Activated T-cell treated with anti-CD3 and anti-CD28 coated beads for 1 hour (primary cell): ENCODE measurements at regions not wholly inside any gene's neighbourhood (a gene's known extent, or its start where the extent isn't known, plus 50 kb on each side); places are given as distances from the start of the nearest gene placed in this dataset.
"Not testable (repeated sequence)": the region's sequence is repeated elsewhere in the genome, so short reads cannot be mapped to it uniquely, and the experiment has no call there.

Source experiments
- DNase-seq: peaks from one replicate; pipeline ENCODE4 v3.0.0-alpha.2; 2020; ENCODE audit warnings: low read depth

DNA sequence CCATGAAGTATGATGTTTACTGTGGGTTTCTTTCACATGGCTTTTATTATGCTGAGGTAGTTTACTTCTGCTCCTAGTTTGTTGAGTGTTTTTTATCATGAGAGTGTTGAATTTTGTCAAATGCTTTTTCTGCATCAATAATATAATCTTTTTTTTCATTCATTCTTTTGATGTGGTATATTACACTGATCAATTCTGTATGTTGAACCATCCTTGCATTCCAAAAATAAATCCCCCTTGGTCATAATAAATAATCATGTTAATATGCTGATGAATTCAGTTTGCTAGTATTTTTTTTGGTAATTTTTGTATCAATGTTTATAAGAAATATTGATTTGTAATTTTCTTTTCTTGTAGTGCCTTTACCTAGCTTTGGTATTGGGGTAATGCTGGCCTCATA lies 97.9 kb upstream of the ZNF648 start:
- DNase-seq, result no peak

DNA sequence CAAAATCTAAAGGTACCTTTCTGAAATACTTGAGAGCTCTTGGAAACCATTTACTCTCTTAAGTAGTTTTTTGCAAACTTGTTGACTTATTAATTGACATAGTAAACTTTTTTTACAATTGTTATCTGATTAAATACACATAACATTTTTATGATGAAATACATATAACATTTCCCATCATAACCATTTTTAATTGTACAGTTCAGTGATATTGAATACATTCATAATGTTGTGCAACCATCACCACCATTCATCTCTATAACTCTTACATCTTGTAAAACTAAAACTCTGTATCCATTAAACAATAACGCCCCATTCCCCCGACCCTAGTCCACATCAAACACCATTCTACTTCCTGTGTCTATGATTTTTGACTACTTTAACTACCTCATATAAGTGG lies 95.7 kb upstream of the ZNF648 start:
- DNase-seq, result no peak

DNA sequence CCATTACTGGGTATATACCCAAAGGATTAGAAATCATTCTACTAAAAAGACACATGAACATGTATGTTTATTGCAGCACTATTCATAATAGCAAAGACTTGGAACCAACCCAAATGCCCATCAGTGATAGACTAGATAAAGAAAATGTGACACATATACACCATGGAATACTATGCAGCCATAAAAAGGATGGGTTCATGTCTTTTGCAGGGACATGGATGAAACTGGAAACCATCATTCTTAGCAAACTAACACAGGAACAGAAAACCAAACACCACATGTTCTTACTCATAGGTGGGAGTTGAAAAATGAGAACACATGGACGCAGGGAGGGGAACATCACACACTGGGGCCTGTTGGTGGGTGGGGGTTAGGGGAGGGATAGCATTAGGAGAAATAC lies 92.9 kb upstream of the ZNF648 start:
- not testable (repeated sequence) for DNase-seq

DNA sequence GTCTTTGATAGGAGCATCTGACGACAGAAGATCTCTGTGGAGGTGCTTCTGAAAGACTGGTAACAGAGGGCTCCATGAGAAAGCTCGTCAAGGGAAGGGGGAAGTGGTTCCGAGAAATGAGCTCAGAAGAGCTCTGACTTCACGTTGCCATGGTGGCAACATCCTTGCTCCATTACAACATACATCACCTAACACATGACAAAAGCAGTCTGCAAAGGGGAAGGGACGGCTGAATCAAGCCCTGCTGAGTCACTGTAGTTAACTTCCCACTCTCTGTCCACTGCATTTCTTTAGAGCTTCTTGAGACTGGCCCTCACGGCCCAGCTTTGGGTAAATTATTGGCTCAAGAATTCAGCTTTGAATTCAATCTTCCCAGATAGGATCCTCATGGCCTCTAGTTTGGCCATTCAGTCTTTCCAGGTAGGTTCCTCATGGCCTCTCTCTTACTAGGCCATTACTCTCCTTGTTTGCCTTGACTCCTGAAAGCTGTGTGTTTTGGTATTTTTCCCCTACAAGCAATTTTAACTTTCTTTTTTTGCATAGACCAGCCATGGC lies 88.0 kb upstream of the ZNF648 start:
- no peak for DNase-seq

DNA sequence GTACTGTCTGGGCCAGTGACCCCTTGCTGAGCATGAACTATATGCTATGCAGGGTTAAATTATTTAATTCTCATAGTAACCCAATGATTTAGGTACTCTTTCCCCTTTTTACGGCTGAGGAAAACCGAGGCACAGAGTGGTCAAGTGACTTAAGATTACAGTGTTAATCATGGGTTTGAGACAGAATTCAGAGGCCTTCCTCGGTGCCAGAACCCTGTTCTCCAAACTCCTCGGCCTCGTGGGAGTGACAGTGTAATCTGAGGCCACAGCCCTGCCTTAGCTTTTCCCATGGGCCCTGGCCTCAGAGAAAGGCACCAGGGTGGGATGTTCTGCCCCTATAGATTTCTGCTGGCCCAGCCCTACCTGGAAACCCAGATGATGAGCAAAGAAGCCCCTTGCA lies 86.4 kb upstream of the ZNF648 start:
- DNase-seq, result no peak

DNA sequence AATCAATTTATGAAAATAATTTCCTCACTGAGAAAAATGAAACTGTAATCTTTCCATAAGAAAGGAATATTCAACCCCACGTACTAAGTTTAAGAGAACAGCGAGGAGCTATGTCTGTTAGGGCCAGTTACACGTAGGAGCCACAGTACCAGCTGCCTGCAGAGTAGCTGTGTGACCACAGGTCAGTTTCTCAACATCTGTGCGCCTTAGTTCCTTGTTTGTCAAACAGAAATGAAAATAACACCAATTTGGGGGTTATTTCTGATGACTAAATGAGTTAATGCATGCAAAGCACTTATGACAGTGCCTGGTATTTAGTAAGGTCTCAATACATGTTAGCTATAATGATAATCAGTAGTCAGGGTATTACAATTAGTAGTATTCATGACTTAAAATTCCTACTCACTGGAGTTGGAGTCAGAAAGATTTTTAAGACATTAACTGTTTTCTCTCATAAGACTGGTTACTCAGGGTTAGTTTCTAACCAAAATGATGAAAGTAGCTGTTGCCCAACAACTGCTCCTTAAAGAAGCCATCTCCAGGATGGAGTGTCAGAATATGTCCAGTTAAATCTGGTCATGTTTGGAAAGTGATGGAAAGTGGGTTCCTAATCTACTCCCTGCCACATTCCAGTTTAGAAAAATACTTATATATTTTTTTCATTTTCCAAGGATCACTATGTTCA lies 85.8 kb upstream of the ZNF648 start:
- no peak for DNase-seq

DNA sequence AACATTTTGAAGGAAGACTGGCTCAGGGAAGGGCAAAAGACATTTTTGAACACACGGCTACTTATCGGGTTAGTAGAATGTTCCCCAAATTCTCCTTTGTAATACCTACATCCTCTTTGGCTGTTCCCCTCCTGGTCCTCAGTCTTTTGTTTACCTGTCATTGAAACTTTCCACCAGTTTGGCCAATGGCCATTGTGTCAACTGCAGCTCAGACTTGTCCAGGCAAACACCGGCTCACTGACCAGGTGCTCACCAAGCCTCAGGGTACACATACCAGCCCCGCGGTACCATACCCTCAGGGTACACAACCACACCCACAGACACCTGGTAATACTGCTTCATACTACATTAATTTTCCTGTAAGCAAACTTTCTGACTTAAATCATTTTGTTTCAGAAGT lies 84.8 kb upstream of the ZNF648 start:
- DNase-seq, result no peak

DNA sequence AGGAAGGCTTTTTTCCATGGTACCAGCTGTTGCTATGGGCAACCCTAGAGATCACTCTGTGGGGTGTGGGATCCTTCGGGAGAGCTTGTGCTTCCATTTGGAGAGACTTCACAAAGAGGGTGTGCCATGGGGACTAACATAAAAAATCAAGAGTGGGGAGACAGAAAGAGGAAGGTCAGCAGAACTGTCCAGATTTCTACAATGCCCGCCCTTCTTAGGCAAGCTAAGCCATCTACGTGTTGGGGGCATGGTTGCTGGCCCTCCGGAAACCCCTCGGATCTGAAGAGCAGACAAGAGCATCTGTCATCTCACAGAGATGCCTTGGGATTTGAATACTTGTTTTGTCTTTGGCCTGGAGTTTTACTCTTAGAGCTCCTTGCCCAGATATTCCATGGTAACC lies 83.9 kb upstream of the ZNF648 start:
- no peak for DNase-seq

DNA sequence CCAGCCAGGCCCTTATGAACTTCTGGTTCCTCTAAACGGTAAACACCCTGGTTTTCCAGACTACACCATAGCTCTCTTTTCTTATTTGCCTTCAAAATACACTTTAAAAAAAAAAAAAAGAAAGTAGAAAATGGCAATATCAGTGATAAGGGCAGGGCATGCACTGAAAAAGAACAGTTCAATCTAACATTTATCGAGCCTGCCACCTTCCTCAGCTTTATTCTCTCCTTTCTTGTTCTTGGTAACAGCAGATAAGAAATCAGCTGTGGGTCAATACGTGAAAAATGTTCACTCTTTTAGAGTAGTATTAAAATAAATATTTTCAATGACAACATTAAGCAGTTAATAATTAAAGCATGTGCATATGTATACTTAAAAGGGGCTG lies 83.1 kb upstream of the ZNF648 start:
- no peak for DNase-seq

DNA sequence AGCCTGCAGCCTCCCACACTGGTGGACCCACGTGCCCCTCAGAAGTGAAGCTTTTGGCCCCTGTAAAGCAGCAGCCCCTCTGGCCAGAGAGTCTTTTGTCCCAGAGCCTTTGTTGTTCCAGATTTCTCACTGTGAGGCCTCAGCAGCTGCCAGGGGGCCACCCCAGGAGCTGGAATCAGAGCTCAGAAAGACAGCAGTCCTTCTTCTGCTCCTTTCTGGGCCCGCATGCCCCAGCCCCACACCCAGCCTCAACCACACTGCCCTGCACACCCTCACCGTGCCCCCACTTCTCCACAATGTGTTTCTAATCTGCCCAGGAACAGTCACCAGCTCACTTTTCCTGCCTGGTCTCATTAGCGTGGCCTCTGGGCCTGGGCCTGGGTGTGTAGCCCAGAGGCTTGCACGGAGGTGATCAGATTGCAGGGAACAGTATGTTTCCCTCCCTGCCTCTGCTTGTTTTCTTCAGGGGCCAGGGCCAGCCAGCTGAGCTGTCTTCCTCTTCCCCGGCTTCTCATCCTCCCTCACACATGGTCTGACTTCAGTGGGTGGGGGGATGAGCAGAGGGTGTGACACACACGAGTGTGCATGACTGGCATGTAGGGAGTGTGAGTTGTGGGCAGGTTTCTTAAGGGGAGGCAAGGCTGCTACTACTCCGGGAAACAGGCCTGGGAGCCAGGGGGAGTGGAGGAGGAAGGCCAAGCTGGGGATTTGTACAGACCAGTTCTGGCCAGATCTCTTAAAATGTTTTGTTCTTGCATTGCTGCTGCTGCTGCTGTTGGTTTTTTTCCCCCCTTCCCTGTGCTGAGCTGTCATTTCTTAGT lies 82.5 kb upstream of the ZNF648 start:
- no peak for DNase-seq

DNA sequence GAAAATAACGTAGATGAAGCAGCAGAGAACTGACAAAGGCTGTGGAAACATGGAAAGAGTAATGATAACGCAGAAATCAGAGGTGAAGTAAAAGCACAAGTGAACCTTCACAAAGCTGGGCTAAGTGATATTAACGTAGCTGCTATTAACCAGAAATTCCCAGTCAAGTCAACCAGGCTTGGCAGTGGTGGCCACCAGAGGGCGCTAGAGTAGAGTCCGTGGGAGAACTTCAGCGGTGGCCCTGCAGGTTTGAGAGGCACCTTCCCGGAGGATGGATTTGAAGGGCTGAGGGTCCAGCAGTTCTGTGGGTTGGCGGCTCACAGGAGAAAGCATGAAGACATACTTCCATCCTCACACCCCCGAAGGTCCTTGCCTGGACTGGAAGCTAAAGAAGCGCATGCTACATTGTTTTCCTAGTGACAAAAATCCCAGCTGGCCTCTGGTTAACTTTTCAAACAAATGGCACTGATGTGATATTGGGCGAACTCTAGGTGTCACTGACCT lies 81.7 kb upstream of the ZNF648 start:
- DNase-seq, result peak; percentile 95

DNA sequence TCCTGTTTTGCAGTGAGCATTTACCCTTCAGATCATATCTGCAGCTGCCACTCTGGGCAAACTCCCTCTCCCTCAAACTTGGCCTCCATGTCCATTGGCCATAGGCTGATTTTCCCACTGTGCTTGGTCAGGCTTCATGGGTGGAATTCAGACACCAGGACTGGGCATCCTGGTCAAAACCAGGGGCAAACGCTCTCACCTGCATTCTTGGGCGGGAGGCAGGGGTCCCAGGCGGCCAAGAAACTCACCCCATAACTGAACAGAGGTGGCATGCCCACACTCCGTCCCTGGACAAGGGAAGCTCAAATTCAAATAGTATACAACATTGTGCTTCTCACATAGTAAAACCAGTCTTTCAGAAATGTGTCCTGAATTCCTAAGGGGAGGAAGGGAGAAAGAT lies 81.1 kb upstream of the ZNF648 start:
- no peak for DNase-seq

DNA sequence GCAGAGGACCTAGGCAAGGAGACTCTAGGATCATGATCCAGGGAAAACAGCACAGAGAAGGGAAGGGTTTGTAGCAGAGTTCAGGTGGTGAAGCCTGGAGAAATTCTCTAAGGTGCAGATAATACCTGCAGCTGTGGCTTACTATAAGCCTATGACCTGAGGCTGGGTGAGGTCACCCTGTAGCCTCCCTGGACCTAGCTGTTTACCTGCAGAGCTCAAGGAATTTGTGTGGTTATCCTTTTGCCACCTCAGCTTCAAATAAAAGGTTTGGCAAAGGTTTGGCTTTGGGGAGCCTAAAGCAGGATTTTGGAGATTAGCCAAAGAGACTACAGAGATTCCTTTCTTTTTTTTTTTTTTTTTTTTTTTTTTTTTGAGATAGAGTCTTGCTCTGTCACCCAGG lies 79.5 kb upstream of the ZNF648 start:
- DNase-seq, result no peak

DNA sequence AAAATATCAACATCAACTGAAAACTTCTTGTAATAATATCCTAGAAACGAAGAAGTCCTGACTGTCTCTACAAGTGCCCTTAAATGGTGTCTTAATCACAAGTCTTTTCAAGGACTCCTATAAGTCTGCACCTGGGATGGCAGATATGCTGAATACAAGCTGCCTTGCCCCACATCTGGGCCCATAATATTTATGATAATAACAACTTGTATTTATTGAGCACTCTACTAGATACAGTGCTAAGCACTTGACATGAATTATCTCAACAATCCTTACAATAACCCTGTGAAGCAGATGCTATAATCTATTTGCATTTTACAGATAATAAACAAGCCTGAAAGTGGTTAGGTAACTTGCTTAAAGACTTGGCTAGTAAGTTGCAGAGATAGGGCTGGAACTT lies 78.0 kb upstream of the ZNF648 start:
- DNase-seq, result no peak

DNA sequence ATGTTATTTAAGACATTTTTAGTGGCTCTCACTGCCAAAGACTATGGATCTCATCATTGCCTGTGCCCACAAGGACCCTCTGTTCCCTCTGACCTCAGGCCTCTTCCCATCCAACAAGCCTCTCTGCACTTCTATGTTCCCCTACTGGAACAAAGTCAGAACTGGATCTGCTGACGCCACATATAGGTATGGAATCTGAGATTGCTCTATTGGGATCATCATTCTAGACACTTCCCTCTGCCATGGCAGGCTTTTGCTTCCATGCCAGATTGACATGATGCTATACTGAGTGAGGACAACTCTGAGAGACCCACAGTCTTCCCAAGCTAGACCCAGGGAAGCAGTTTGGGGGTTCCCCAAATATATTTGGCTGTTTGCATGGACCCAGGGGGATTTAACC lies 76.0 kb upstream of the ZNF648 start:
- no peak for DNase-seq

DNA sequence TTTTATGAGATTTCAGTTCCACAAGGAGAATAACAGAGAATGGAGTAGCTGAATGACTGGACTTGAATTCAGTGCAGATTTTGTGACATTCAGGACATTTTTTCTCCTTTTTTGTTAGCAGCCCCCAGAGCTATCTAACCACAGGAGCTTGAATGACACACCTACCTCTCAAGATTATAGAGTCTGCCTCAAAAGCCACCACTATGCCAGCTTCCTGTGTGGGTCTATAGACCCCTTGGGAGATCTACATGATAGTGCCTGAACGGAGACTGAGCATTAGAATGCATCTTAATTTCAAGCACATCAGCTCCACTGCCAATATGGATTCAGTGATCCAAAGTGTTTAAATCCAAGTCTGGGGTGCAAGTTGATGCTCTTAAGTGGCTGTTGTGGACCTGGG lies 74.4 kb upstream of the ZNF648 start:
- DNase-seq, result no peak

DNA sequence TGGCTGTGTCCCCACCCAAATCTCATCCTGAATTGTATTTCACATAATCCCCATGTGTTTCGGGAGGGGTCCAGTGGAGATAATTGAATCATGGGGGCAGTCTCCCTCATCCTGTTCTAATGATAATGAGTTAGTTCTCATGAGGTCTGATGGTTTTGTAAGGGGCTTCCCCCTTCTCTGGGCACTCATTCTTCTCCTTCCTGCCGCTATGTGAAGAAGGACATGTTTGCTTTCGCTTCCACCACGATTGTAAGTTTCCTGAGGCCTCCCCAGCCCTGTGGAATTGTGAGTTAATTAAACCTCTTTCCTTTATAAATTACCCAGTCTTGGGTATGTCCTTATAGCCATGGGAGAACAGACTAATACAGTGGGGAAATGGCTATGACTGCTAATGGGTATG lies 72.7 kb upstream of the ZNF648 start:
- no peak for DNase-seq

DNA sequence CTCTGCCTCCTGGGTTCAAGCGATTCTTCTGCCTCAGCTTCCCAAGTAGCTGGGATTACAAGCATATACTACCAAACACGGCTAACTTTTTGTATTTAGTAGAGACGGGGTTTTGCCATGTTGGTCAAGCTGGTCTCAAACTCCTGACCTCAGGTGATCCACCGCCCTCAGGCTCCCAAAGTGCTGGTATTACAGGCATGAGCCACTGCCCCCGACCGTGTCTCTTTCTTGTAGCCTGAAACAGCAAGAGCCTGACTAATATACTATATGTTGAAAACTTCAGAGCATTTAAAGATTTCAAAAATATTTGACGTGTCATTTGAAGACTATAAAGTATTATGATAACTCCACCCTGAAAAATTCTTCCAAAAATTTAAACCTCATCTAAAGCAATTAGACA lies 71.7 kb upstream of the ZNF648 start:
- DNase-seq, result no peak

DNA sequence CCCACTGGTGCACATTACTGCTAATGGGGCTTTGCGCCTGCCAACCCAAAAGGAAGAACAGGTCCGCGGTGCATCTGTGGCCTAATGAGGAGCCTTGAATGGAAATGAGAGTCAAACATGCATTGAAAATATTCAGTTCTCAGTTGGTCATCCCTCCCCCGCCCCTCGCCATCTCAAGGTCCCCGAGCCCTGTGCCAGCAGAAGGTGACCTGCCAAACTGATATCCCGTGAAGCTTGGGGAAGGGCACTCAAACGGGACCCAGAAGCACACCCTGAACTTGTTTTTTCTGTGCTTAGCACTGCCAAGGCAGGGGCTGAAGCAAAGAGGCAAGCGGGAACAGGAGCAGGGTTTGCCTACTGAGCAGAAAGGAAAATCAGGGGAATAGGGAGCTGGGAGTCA lies 67.9 kb upstream of the ZNF648 start:
- DNase-seq, result no peak

DNA sequence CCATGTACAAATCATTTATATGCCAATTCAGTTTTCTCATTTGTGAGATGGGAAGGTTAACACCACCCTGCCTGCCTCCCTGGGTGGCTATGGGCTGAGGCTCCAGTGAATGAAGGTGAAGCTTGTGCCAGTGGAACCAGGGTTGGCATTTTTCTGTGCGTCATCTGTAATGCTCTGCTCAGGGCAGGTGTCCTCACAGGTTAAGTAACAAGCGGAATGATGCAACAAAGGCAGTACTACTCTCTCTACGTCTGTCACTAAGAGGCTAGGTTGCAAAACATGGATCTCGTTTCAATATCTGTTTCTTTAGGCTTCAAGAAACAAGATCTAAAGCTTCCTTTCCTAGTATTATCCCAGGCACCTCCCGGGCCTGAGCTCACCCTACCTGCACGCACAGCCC lies 67.0 kb upstream of the ZNF648 start:
- no peak for DNase-seq

DNA sequence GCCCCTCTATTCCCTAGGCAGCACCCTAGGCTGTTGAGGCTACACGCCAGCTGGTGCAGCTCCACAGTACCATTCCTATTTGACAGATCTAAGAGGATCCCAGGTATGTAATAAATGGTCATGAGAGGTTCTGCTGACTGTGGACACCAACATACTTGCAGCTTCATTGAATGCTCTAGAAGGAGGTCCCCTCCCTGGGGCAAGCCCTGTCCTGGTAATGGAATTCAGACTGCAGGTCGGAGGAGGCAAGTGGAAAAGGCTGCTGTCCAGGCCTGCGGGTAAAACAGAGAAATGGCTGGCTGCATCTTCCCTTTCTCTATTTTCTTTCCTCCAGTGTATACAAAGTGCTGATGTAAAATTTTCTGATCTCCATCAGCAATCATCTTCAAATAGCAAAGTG lies 66.1 kb upstream of the ZNF648 start:
- no peak for DNase-seq

DNA sequence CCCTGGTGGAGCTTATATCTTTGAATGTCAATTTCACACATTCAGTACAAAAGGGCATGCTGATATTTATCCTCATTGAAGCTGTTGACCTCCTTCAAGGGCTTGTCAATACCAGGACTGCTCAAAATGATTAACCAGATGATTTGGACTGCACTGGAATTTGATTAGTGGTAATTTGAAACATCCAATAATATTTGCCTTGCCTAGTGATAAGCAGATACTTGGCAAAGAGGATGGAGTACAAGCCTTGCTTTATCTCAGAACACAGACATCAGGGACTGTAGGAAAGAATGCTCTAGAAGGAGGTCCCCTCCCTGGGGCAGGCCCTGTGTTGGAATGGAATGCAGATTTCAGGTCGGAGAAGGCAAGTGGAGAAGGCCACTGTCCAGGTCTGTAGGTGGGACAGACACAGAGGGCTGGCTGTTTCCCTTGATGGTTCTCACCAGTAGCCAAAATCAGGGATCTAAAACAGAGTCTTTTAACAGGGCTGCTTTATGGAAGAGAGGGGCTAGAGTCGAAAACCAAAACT lies 64.8 kb upstream of the ZNF648 start:
- DNase-seq, result no peak

DNA sequence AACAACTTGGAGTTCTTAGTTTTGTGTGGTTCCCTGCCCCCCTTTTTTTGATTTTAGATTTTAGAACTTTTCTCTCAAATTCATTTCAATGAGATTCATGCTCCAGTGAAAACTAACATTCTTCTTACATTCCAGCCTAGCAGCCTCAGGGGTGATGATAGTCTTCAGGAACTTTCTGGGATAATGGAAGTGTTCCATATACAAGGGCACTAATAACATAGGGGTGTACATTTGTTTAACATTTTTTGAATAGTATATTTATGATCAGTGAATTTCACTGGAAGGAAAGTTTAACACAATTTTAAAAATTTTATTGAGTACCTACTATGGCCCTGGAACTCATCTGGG lies 61.4 kb upstream of the ZNF648 start:
- no peak for DNase-seq
